Renal cortex interstitium (tissue), 11 donors: ENCODE measurements at regions not wholly inside any gene's neighbourhood (a gene's known extent, or its start where the extent isn't known, plus 50 kb on each side); places are given as distances from the start of the nearest gene placed in this dataset.

Experiments
- DNase-seq, 11 donors: peaks; one replicate each; pipeline ENCODE4 v3.0.0-alpha.2; 2013; ENCODE audit warnings: low read depth in 9 of 11, low spot score in 4 of 11; ENCODE audit errors: extremely low read depth in 1 of 11

GRCh38 chr4:1563241-1563640 lies 120.9 kb downstream of the FAM53A start:
- no peak for DNase-seq

- no peak for DNase-seq
Observed at GRCh38 chr4:1562771-1563170, 121.3 kb downstream of the FAM53A start.

- no peak for DNase-seq
Observed at GRCh38 chr4:1562371-1562770, 121.7 kb downstream of the FAM53A start.

DNA sequence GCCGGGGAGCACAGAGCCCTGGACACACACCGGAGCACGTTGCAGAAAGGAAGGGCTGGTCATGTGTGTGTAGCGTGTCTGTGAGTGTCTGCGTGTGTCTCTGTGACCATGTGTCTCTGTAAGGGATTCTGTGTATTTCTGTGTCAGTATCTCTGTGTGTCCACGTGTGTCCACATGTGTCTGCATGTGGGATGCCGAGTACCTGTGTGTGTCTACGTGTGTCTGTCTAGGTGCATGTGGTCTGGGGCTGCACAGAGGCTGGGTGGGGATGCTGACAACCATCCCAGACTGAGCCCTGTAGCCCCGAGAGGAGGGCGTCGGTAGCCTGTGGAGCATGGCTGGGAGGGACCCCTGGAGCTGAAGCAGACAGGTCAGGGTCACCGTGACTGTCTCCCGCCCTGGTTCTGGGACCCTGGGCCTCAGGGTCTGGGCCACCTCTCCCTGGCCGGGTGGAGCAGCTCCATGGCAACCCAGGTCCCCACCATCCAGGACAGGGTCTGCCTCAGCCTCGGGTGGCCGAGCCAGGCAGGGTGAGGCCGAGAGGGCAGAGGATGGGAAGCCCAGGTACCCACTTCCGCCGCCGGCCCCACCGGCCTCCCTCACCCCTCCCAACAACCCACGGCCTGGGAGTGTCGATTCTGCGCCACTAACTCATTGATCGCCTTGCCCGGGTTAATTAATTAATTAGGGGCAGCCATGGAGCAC lies 122.7 kb downstream of the FAM53A start:
- no peak for DNase-seq

- DNase-seq: no peak
Observed at GRCh38 chr4:1559896-1560650, 124.0 kb downstream of the FAM53A start.

GRCh38 chr4:1558205-1558604 lies 125.9 kb downstream of the FAM53A start:
- no peak for DNase-seq

DNA sequence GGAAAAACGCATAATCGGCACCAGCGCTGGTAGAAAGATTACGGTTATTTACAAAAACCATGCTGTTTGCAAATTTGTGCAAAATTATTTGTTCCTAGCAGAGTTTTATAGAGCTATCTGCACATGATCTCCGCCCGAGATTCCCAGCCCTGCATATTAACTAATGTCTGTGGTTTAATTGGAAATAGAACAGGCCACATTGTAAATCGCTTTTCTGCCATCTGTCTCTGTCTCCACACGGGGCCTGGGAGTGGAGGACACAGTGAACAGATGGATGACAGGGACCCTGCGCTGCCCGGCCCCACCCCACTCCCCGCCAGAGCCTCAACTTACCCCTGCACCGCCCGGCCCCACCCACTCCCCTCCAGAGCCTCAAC lies 126.9 kb downstream of the FAM53A start:
- DNase-seq: no peak

GRCh38 chr4:1556541-1557220 lies 127.4 kb downstream of the FAM53A start:
- no peak for DNase-seq

GRCh38 chr4:1554876-1555265 lies 129.2 kb downstream of the FAM53A start:
- DNase-seq: no peak

DNA sequence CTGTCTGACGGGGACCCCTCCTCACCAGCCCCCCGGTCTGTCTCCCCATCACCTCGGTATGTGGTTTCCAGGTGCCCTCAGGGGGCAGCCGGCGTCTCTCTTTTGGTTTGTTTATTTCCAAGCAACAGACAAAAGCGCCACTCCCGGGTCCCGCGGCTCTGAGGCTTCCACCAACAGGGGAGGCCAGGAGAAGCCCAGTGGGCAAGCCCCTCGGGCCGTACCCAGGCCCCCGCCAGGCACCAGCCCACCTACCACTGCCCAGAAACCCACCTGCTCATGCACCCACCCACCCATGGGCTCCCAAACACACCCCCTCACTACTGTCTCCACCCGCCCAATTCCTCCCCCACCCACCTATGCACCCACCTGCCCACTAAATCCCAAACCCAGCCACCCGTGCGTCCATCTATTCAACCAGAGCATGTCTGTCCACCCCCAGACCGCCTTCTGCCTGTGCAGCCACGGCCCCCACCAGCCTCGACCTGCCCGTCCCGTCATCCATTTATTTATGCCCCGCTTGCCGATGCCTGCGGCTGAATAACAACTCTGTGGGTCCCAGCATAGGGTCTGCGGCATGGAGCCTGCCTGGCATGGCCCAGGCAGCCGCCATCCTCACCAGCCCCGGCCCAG lies 129.8 kb downstream of the FAM53A start:
- no peak for DNase-seq

DNA sequence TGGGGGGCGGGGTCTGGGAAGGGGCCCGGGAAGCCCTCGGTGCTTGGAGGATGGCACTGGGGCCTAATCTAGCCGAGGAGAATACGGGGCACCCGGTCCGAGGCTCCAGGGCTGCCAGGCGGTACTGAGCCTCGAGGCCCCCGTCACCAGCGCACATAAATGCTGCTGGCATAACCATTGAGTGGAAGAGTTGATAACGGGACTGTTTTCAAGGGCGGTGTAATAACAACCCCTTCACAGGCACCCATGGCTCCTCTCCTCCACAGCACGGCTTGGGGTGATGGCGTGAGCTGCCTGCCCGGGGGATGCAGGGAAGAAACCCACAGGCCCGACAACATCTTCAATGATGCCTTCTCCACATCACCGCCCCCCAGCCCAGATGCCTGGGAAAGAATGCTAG lies 130.7 kb downstream of the FAM53A start:
- DNase-seq: no peak

- DNase-seq: no peak
Observed at GRCh38 chr4:1552451-1552850, 131.7 kb downstream of the FAM53A start.

DNA sequence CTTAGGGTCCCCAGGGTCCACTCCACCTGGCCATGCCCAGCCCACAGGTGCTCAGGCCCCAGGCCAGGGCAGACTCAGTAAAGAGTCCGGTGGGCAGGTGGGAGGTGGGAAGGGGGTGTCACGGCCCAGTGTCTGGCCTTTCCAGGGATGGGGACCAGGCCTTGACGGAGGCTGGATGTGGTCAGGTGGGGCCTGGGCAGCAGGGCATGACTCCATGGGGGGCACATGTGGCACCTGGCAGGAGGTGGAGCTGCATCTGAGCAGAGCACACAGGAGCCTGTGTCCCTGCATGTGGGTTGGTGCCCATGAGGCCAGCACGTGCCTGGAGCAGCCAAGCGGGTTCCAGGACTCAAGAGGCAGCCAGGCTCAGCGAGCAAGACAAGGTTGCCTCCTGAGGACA lies 132.9 kb downstream of the FAM53A start:
- no peak for DNase-seq

GRCh38 chr4:1550122-1551070 lies 133.7 kb downstream of the FAM53A start:
- DNase-seq: peak in 7 of 11 donors; percentile 30 to 75 (median 60)

- DNase-seq: no peak
Observed at GRCh38 chr4:1549638-1550035, 134.5 kb downstream of the FAM53A start.

- DNase-seq: peak in 1 of 11 donors; percentile 26
Observed at GRCh38 chr4:1548827-1549637, 135.1 kb downstream of the FAM53A start.

- DNase-seq: peak in 1 of 11 donors; percentile 17
Observed at GRCh38 chr4:1547856-1548826, 136.0 kb downstream of the FAM53A start.
